CD14-positive monocyte (primary cell): ENCODE measurements at regions not wholly inside any gene's neighbourhood (a gene's known extent, or its start where the extent isn't known, plus 50 kb on each side); places are given as distances from the start of the nearest gene placed in this dataset.

Experiments used
- DNase-seq, 3 donors: peaks; one replicate each; pipeline ENCODE4 v3.0.0-alpha.2; 2011 to 2022
- H2AFZ ChIP-seq: 2 replicates; pipeline ENCODE4 v1.6.0; 2012; ENCODE audit warnings: mild to moderate bottlenecking, low read depth, low read length, inconsistent platforms; ENCODE audit not compliant: insufficient read depth, poor library complexity, severe bottlenecking
- H3K27ac ChIP-seq, 2 donors: 1 replicate in 1 of 2; 2 replicates in 1 of 2; pipeline ENCODE4 v1.5.1; 2012 to 2013; ENCODE audit warnings: low read length in 2 of 2, control low read depth in 1 of 2, inconsistent platforms in 1 of 2, low read depth in 1 of 2, mild to moderate bottlenecking in 1 of 2
- H3K27me3 ChIP-seq, 2 donors: one replicate each; pipeline versions ENCODE4 v1.6.0 to v1.6.1; 2011 to 2013; ENCODE audit warnings: low read length in 2 of 2; ENCODE audit not compliant: control insufficient read depth in 2 of 2, insufficient read depth in 2 of 2
- H3K36me3 ChIP-seq, 2 donors: replicated peaks in 1 of 2; 1 replicate in 1 of 2; 2 replicates in 1 of 2; pipeline versions ENCODE4 v1.5.1 to v1.6.1; 2012 to 2013; ENCODE audit warnings: low read length in 2 of 2, control low read depth in 1 of 2, inconsistent platforms in 1 of 2, mild to moderate bottlenecking in 1 of 2; ENCODE audit not compliant: insufficient read depth in 2 of 2, control insufficient read depth in 1 of 2
- H3K4me1 ChIP-seq, 2 donors: 1 replicate in 1 of 2; 2 replicates in 1 of 2; pipeline versions ENCODE4 v1.5.1 to v1.6.1; 2012 to 2013; ENCODE audit warnings: low read length in 2 of 2, control low read depth in 1 of 2, inconsistent platforms in 1 of 2, mild to moderate bottlenecking in 1 of 2, moderate library complexity in 1 of 2; ENCODE audit not compliant: insufficient read depth in 2 of 2, control insufficient read depth in 1 of 2
- H3K4me2 ChIP-seq: replicated peaks from 2 replicates; pipeline ENCODE3; 2012; ENCODE audit warnings: low read length, moderate library complexity, mild to moderate bottlenecking; ENCODE audit not compliant: poor library complexity, severe bottlenecking; ENCODE audit errors: extremely low read depth
- H3K4me3 ChIP-seq, 3 experiments: fragments of 200-600 bp in 1 of 3; sonication (generic) in 1 of 3; replicated peaks in 1 of 3; 1 replicate in 2 of 3; 2 replicates in 1 of 3; pipeline ENCODE4 v1.5.1; 2011 to 2013; ENCODE audit warnings: low read length in 3 of 3, mild to moderate bottlenecking in 3 of 3, control low read depth in 2 of 3, low read depth in 2 of 3, inconsistent platforms in 1 of 3, moderate library complexity in 1 of 3
- H3K79me2 ChIP-seq: 2 replicates; pipeline ENCODE4 v1.6.0; 2012; ENCODE audit warnings: mild to moderate bottlenecking, control low read depth, inconsistent platforms, low read length, moderate library complexity; ENCODE audit not compliant: insufficient read depth
- H3K9ac ChIP-seq: 2 replicates; pipeline ENCODE4 v1.6.0; 2017; ENCODE audit warnings: low read length, mild to moderate bottlenecking; ENCODE audit not compliant: insufficient read depth, poor library complexity, severe bottlenecking
- H3K9me3 ChIP-seq, 2 donors: replicated peaks in 1 of 2; 1 replicate in 1 of 2; 2 replicates in 1 of 2; pipeline versions ENCODE4 v1.5.1 to v1.6.1; 2012 to 2013; ENCODE audit warnings: low read length in 2 of 2, control low read depth in 1 of 2; ENCODE audit not compliant: control insufficient read depth in 1 of 2, insufficient read depth in 1 of 2
- H4K20me1 ChIP-seq: 2 replicates; pipeline ENCODE4 v1.6.0; 2012; ENCODE audit warnings: mild to moderate bottlenecking, low read length, control low read depth, moderate library complexity; ENCODE audit not compliant: insufficient read depth
- H3K27ac Mint-ChIP-seq, 7 donors: one replicate each; pipeline ENCODE4 v1.8.0; 2020; ENCODE audit warnings: mild to moderate bottlenecking in 7 of 7, mixed read lengths in 7 of 7, moderate library complexity in 6 of 7, inconsistent platforms in 2 of 7
- H3K27me3 Mint-ChIP-seq, 3 donors: one replicate each; pipeline ENCODE4 v1.8.0; 2021 to 2022; ENCODE audit warnings: low read depth in 3 of 3, mild to moderate bottlenecking in 3 of 3, mixed read lengths in 3 of 3, moderate library complexity in 3 of 3, inconsistent platforms in 1 of 3
- H3K36me3 Mint-ChIP-seq, 2 donors: one replicate each; pipeline ENCODE4 v1.8.0; 2020; ENCODE audit warnings: mixed read lengths in 2 of 2, inconsistent platforms in 1 of 2, mild to moderate bottlenecking in 1 of 2
- H3K4me1 Mint-ChIP-seq: one replicate; pipeline ENCODE4 v1.8.0; 2020; ENCODE audit warnings: mild to moderate bottlenecking, mixed read lengths
- H3K4me3 Mint-ChIP-seq, 2 donors: one replicate each; pipeline ENCODE4 v1.8.0; 2020; ENCODE audit warnings: mild to moderate bottlenecking in 2 of 2, mixed read lengths in 2 of 2, moderate library complexity in 1 of 2
- H3K9me3 Mint-ChIP-seq, 7 donors: one replicate each; pipeline ENCODE4 v1.8.0; 2020 to 2022; ENCODE audit warnings: mixed read lengths in 7 of 7, mild to moderate bottlenecking in 6 of 7, moderate library complexity in 6 of 7, inconsistent platforms in 2 of 7
- WGBS: methylation state at CpG from one replicate; pipeline ENCODE4 v1.1.5; 2013; ENCODE audit warnings: missing lambda C conversion rate; ENCODE audit not compliant: insufficient coverage; 5-methylcytosine and 5-hydroxymethylcytosine counted together
- intact Hi-C, 2 donors: fragments of 100-400 bp; cut with micrococcal nuclease; formaldehyde crosslinking; loops; one replicate each; pipeline versions ENCODE4 v1.15.0 to v1.15.1; 2023
- TF ChIP-seq, protein P1 (sequence below): fragments of 200-600 bp; IDR thresholded peaks from one replicate; pipeline ENCODE4 v1.8.0; 2022; ENCODE audit warnings: antibody characterized with exemption, mild to moderate bottlenecking

DNA sequence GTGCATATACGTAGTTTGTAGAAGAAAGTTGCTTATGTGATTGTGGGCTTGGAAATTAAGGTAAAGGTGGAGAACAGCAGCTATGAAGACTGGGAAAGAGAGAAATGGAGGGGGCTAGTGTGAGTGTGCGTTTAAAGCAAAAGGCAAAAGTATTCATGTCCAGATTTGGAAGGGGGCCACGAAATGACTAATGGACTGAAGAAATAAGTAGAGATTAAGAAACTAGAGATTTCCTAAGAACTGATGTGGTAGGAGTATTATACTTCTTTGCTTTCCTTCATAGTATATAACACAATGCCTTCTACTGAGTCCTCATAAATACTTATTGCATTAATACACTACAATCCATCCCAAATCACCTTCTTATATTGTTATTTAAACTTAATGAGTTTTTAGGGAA, 298.6 kb upstream of the NOVA1 start:
- Histone ChIP-seq H3K27me3 (no peaks in the 10 kb centered on the region), H4K20me1 (no peaks in the 10 kb centered on the region), H3K9me3 (no peaks in the 10 kb centered on the region), H2AFZ (no peak overlapping the region), H3K9ac (no peak overlapping the region), H3K4me2 (no peak overlapping the region), H3K79me2 (no peaks in the 10 kb centered on the region), H3K36me3 (no peaks in the 10 kb centered on the region), H3K4me3 (no peak overlapping the region), H3K4me1 (no peaks in the 10 kb centered on the region), H3K27ac (no peak overlapping the region)
- Mint-ChIP-seq H3K27me3 (no peaks in the 10 kb centered on the region), H3K36me3 (no peaks in the 10 kb centered on the region), H3K27ac (no peak overlapping the region), H3K4me3 (no peak overlapping the region), H3K9me3 (peaks cover 0 to 5% (median 0%) of the 10 kb centered on the region in 7 donors), H3K4me1 (no peaks in the 10 kb centered on the region)
- TF ChIP-seq, protein P1, sequence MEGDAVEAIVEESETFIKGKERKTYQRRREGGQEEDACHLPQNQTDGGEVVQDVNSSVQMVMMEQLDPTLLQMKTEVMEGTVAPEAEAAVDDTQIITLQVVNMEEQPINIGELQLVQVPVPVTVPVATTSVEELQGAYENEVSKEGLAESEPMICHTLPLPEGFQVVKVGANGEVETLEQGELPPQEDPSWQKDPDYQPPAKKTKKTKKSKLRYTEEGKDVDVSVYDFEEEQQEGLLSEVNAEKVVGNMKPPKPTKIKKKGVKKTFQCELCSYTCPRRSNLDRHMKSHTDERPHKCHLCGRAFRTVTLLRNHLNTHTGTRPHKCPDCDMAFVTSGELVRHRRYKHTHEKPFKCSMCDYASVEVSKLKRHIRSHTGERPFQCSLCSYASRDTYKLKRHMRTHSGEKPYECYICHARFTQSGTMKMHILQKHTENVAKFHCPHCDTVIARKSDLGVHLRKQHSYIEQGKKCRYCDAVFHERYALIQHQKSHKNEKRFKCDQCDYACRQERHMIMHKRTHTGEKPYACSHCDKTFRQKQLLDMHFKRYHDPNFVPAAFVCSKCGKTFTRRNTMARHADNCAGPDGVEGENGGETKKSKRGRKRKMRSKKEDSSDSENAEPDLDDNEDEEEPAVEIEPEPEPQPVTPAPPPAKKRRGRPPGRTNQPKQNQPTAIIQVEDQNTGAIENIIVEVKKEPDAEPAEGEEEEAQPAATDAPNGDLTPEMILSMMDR: no peak
- 97% methylated on average over 2 of the region's 3 CpGs for WGBS
- DNase-seq: no peak
- intact Hi-C loops: no loop called here

DNA sequence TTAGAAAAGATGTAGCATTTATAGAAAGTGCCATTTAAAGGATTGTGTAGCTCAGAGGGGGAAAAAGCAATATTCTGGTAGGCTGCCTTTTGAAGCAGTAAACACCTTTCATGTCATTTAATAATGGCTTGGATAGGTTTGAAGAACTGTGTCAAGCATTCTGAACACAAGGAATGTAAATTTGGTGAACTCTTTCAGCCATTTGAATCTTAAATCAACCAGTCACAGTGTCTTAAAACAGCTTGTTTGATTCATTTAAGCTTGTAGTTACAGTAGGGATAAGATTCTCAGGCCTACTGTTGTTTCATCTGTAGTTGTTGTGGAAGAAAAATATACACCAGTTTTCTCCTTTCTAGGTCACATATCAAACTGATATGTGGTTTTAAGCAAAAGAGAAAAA, 299.4 kb upstream of the NOVA1 start:
- TF ChIP-seq, protein P1: no peak
- H2AFZ ChIP-seq: no peak overlapping the region
- no peak overlapping the region for H3K4me2 ChIP-seq
- Mint-ChIP-seq H3K4me3 (no peak overlapping the region), H3K27me3 (no peaks in the 10 kb centered on the region), H3K36me3 (no peaks in the 10 kb centered on the region), H3K4me1 (no peaks in the 10 kb centered on the region), H3K27ac (no peak overlapping the region), H3K9me3 (peaks cover 0 to 5% (median 0%) of the 10 kb centered on the region in 7 donors)
- H4K20me1 ChIP-seq: no peaks in the 10 kb centered on the region
- no peak overlapping the region for H3K4me3 ChIP-seq
- no peak overlapping the region for H3K27ac ChIP-seq
- no peaks in the 10 kb centered on the region for H3K36me3 ChIP-seq
- no peaks in the 10 kb centered on the region for H3K9me3 ChIP-seq
- no peak overlapping the region for H3K9ac ChIP-seq
- intact Hi-C loops: no loop called here
- H3K4me1 ChIP-seq: no peaks in the 10 kb centered on the region
- no peaks in the 10 kb centered on the region for H3K27me3 ChIP-seq
- no peaks in the 10 kb centered on the region for H3K79me2 ChIP-seq
- DNase-seq: no peak
